ENCODE measurements at regions not wholly inside any gene's neighbourhood (a gene's known extent, or its start where the extent isn't known, plus 50 kb on each side); places are given as distances from the start of the nearest gene placed in this dataset.

- no peak overlapping the region for H3K27ac Mint-ChIP-seq (ENCODE audit: unreplicated experiment)
- peaks cover 3% of the 10 kb centered on the region for H3K9me3 Mint-ChIP-seq (ENCODE audit: unreplicated experiment)
- no peaks in the 10 kb centered on the region for H3K36me3 Mint-ChIP-seq (ENCODE audit: unreplicated experiment)
- TF ChIP-seq CTCF (IDR thresholded peaks at IDR 0.05) = no peak
- no peak overlapping the region for H3K4me3 Mint-ChIP-seq (ENCODE audit: unreplicated experiment)
- DNase-seq (ENCODE audit: extremely low spot score, unreplicated experiment) = no peak
- peaks cover 4% of the 10 kb centered on the region for H3K27me3 Mint-ChIP-seq (ENCODE audit: unreplicated experiment)
- peaks cover 6% of the 10 kb centered on the region for H3K4me1 Mint-ChIP-seq (ENCODE audit: unreplicated experiment)
Observed at GRCh38 chr4:14614840-14615239, 387.4 kb upstream of the CPEB2 start.

GRCh38 chr4:14615671-14616070 lies 386.6 kb upstream of the CPEB2 start:
- peaks cover 3% of the 10 kb centered on the region for H3K27me3 Mint-ChIP-seq (ENCODE audit: unreplicated experiment)
- no peak overlapping the region for H3K4me3 Mint-ChIP-seq (ENCODE audit: unreplicated experiment)
- H3K27ac Mint-ChIP-seq (ENCODE audit: unreplicated experiment) = no peak overlapping the region
- no peak for TF ChIP-seq CTCF (IDR thresholded peaks at IDR 0.05)
- no peaks in the 10 kb centered on the region for H3K36me3 Mint-ChIP-seq (ENCODE audit: unreplicated experiment)
- peaks cover 6% of the 10 kb centered on the region for H3K4me1 Mint-ChIP-seq (ENCODE audit: unreplicated experiment)
- H3K9me3 Mint-ChIP-seq (ENCODE audit: unreplicated experiment) = peaks cover 3% of the 10 kb centered on the region
- DNase-seq (ENCODE audit: extremely low spot score, unreplicated experiment) = no peak

- H3K27me3 Mint-ChIP-seq (ENCODE audit: unreplicated experiment) = peaks cover 8% of the 10 kb centered on the region
- DNase-seq (ENCODE audit: extremely low spot score, unreplicated experiment) = no peak
- H3K4me3 Mint-ChIP-seq (ENCODE audit: unreplicated experiment) = no peak overlapping the region
- peaks cover 6% of the 10 kb centered on the region for H3K4me1 Mint-ChIP-seq (ENCODE audit: unreplicated experiment)
- no peak for TF ChIP-seq CTCF (IDR thresholded peaks at IDR 0.05)
- H3K27ac Mint-ChIP-seq (ENCODE audit: unreplicated experiment) = no peak overlapping the region
- no peaks in the 10 kb centered on the region for H3K36me3 Mint-ChIP-seq (ENCODE audit: unreplicated experiment)
- no peaks in the 10 kb centered on the region for H3K9me3 Mint-ChIP-seq (ENCODE audit: unreplicated experiment)
Observed at GRCh38 chr4:14620567-14621141, 381.6 kb upstream of the CPEB2 start.

GRCh38 chr4:14621731-14622463 lies 380.4 kb upstream of the CPEB2 start:
- TF ChIP-seq CTCF (IDR thresholded peaks at IDR 0.05) = no peak
- Mint-ChIP-seq H3K27ac (ENCODE audit: unreplicated experiment) (no peak overlapping the region), H3K36me3 (ENCODE audit: unreplicated experiment) (no peaks in the 10 kb centered on the region), H3K27me3 (ENCODE audit: unreplicated experiment) (peaks cover 5% of the 10 kb centered on the region), H3K9me3 (ENCODE audit: unreplicated experiment) (no peaks in the 10 kb centered on the region), H3K4me1 (ENCODE audit: unreplicated experiment) (peaks cover 6% of the 10 kb centered on the region), H3K4me3 (ENCODE audit: unreplicated experiment) (no peak overlapping the region)
- no peak for DNase-seq (ENCODE audit: extremely low spot score, unreplicated experiment)

GRCh38 chr4:14627038-14627437 lies 375.2 kb upstream of the CPEB2 start:
- H3K27me3 Mint-ChIP-seq (ENCODE audit: unreplicated experiment) = peaks cover under 1% of the 10 kb centered on the region
- no peak for DNase-seq (ENCODE audit: extremely low spot score, unreplicated experiment)
- no peak overlapping the region for H3K27ac Mint-ChIP-seq (ENCODE audit: unreplicated experiment)
- no peak overlapping the region for H3K4me3 Mint-ChIP-seq (ENCODE audit: unreplicated experiment)
- H3K36me3 Mint-ChIP-seq (ENCODE audit: unreplicated experiment) = no peaks in the 10 kb centered on the region
- H3K9me3 Mint-ChIP-seq (ENCODE audit: unreplicated experiment) = no peaks in the 10 kb centered on the region
- no peaks in the 10 kb centered on the region for H3K4me1 Mint-ChIP-seq (ENCODE audit: unreplicated experiment)
- no peak for TF ChIP-seq CTCF (IDR thresholded peaks at IDR 0.05)
